ENCODE measurements at regions not wholly inside any gene's neighbourhood (a gene's known extent, or its start where the extent isn't known, plus 50 kb on each side); places are given as distances from the start of the nearest gene placed in this dataset.
A peak's percentile ranks its signal among the peaks of the same experiment; 100 is the strongest.

DNA sequence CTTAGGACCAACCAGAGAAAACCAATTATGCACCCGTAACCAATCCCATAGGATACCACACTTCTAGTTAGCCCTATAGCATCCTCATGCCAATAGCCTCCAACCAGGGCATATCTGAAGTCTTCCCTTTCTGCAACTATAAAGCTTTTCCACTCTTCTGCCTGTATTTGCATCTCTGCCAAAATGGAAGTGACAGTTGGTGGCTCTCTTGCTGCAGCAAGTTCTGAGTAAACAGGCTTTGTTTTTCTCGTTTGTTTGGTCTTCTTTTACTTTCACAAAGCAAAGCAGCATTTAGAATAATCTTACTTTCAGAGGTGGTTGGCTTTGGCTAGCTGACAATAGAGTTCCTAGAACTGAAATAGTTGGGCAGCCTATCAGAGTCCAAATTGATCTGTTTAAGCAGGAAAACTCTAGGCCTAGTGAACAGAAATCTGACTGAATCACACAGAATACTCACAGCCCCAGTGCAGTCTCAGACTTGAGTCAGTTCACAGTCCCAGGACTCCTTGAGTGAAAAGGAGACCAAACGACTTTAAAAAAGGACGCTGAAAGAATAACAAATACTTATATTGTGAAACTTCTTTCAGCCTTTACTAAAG is 1029.7 kb upstream of the LRFN5 start:
- DNase-seq = no peak
- Mint-ChIP-seq H3K36me3 (ENCODE audit: low read depth) (no peaks in the 10 kb centered on the region), H3K27me3 (ENCODE audit: insufficient read depth) (no peaks in the 10 kb centered on the region), H3K27ac (no peak overlapping the region), H3K4me3 (no peak overlapping the region), H3K9me3 (no peaks in the 10 kb centered on the region), H3K4me1 (peaks cover 34% of the 10 kb centered on the region)
- TF ChIP-seq, protein P1, sequence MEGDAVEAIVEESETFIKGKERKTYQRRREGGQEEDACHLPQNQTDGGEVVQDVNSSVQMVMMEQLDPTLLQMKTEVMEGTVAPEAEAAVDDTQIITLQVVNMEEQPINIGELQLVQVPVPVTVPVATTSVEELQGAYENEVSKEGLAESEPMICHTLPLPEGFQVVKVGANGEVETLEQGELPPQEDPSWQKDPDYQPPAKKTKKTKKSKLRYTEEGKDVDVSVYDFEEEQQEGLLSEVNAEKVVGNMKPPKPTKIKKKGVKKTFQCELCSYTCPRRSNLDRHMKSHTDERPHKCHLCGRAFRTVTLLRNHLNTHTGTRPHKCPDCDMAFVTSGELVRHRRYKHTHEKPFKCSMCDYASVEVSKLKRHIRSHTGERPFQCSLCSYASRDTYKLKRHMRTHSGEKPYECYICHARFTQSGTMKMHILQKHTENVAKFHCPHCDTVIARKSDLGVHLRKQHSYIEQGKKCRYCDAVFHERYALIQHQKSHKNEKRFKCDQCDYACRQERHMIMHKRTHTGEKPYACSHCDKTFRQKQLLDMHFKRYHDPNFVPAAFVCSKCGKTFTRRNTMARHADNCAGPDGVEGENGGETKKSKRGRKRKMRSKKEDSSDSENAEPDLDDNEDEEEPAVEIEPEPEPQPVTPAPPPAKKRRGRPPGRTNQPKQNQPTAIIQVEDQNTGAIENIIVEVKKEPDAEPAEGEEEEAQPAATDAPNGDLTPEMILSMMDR (conservative IDR thresholded peaks at IDR 0.05) = no peak
- 96% methylated on average over 4 of the region's 4 CpGs; no CpG with 5 or more reads in 1 of the 2 experiments for WGBS, 2 experiments (ENCODE audit: insufficient coverage in 1 of 2, insufficient read length in 1 of 2)
- Histone ChIP-seq H3K9me3 (ENCODE audit: control insufficient read depth, low read length) (no peaks in the 10 kb centered on the region), H3K9ac (ENCODE audit: extremely low read depth, low read length, poor library complexity, severe bottlenecking) (no peak overlapping the region), H3K4me1 (ENCODE audit: control insufficient read depth, insufficient read depth, low read length) (no peaks in the 10 kb centered on the region), H3K36me3 (ENCODE audit: control insufficient read depth, insufficient read depth, low read length) (no peaks in the 10 kb centered on the region), H3K4me3 (ENCODE audit: low read length) (no peak overlapping the region), H3K27ac (ENCODE audit: low read depth, low read length) (no peak overlapping the region), H3K27me3 (ENCODE audit: control insufficient read depth, insufficient read depth, low read length, poor library complexity, severe bottlenecking) (no peaks in the 10 kb centered on the region)

DNA sequence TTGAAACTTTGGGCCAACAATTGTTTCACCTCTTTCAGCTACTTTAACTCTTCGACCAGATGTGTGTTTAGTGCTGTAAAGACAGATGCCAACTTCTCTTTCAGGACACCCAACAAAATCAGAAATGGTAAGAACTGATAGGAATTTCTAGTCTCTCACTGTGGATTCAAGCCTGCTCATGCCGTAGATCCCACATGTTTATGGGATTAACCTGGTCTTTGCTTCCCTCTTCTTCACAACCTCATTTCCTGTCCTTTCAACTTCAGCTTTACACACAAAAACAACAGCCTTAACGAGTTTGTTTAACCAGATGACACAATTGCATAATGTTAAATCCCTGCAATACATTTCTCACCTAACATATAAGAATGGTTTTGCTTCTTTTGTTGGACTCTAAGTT is 1031.9 kb upstream of the LRFN5 start:
- Mint-ChIP-seq H3K4me1 (peaks cover 34% of the 10 kb centered on the region), H3K9me3 (no peaks in the 10 kb centered on the region), H3K27me3 (ENCODE audit: insufficient read depth) (no peaks in the 10 kb centered on the region), H3K4me3 (no peak overlapping the region), H3K27ac (no peak overlapping the region), H3K36me3 (ENCODE audit: low read depth) (no peaks in the 10 kb centered on the region)
- 56 to 78% methylated on average over 1 to 3 of the region's 3 CpGs for WGBS, 2 experiments (ENCODE audit: insufficient coverage in 1 of 2, insufficient read length in 1 of 2)
- H3K9ac ChIP-seq (ENCODE audit: extremely low read depth, low read length, poor library complexity, severe bottlenecking) = no peak overlapping the region
- H3K36me3 ChIP-seq (ENCODE audit: control insufficient read depth, insufficient read depth, low read length) = no peaks in the 10 kb centered on the region
- H3K4me1 ChIP-seq (ENCODE audit: control insufficient read depth, insufficient read depth, low read length) = no peaks in the 10 kb centered on the region
- H3K27ac ChIP-seq (ENCODE audit: low read depth, low read length) = no peak overlapping the region
- TF ChIP-seq, protein P1 (conservative IDR thresholded peaks at IDR 0.05) = no peak
- no peak overlapping the region for H3K4me3 ChIP-seq (ENCODE audit: low read length)
- no peaks in the 10 kb centered on the region for H3K27me3 ChIP-seq (ENCODE audit: control insufficient read depth, insufficient read depth, low read length, poor library complexity, severe bottlenecking)
- DNase-seq = no peak
- H3K9me3 ChIP-seq (ENCODE audit: control insufficient read depth, low read length) = no peaks in the 10 kb centered on the region

DNA sequence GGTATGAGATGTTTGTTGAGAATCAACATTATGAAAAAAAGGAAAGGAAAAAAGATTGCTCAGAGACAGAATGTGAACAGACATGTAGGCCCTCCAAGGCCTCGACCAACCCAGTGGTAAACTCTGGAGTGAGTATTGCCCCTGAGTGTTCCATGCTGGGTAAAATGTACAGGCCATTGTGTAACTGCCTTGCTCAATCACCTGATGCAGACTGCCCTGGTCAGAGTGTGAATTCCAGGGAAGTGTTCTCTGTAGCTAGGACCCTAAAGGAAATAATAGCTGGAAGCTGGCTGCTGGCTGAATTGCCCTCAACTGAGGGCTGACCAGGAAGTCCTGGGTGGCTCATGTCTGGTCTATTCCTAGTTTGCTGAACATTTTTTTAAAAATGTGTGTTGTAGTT is 1081.4 kb upstream of the LRFN5 start:
- Histone ChIP-seq H3K4me1 (ENCODE audit: control insufficient read depth, insufficient read depth, low read length) (no peaks in the 10 kb centered on the region), H3K36me3 (ENCODE audit: control insufficient read depth, insufficient read depth, low read length) (no peaks in the 10 kb centered on the region), H3K27me3 (ENCODE audit: control insufficient read depth, insufficient read depth, low read length, poor library complexity, severe bottlenecking) (no peaks in the 10 kb centered on the region), H3K9me3 (ENCODE audit: control insufficient read depth, low read length) (no peaks in the 10 kb centered on the region), H3K9ac (ENCODE audit: extremely low read depth, low read length, poor library complexity, severe bottlenecking) (no peak overlapping the region), H3K27ac (ENCODE audit: low read depth, low read length) (no peak overlapping the region), H3K4me3 (ENCODE audit: low read length) (no peak overlapping the region)
- H3K36me3 Mint-ChIP-seq (ENCODE audit: low read depth) = no peaks in the 10 kb centered on the region
- no peak overlapping the region for H3K4me3 Mint-ChIP-seq
- H3K9me3 Mint-ChIP-seq = peaks cover 1% of the 10 kb centered on the region
- H3K27me3 Mint-ChIP-seq (ENCODE audit: insufficient read depth) = no peaks in the 10 kb centered on the region
- DNase-seq = peak; percentile 49
- TF ChIP-seq, protein P1 (conservative IDR thresholded peaks at IDR 0.05) = no peak
- no peak overlapping the region for H3K27ac Mint-ChIP-seq
- WGBS, 2 experiments (ENCODE audit: insufficient coverage in 1 of 2, insufficient read length in 1 of 2) = 71 to 83% methylated on average over 1 of the region's 1 CpG
- no peaks in the 10 kb centered on the region for H3K4me1 Mint-ChIP-seq
